Body of pancreas (tissue), 4 donors: ENCODE measurements at regions not wholly inside any gene's neighbourhood (a gene's known extent, or its start where the extent isn't known, plus 50 kb on each side); places are given as distances from the start of the nearest gene placed in this dataset.

Source experiments
- ATAC-seq: fragments of 150-250 bp; one replicate; pipeline ENCODE4 v1.9.1; 2016
- DNase-seq, 4 donors: peaks; one replicate each; pipeline ENCODE4 v3.0.0-alpha.2; 2019
- H3K27ac ChIP-seq, 4 donors: fragments of 200-600 bp; sonication (generic); 1 replicate in 3 of 4; 2 replicates in 1 of 4; pipeline versions ENCODE4 v1.5.1 to v1.6.1; 2016 to 2019; ENCODE audit warnings: mild to moderate bottlenecking in 1 of 4, mixed read lengths in 1 of 4, moderate library complexity in 1 of 4
- H3K27me3 ChIP-seq, 2 donors: fragments of 200-600 bp; sonication (generic); one replicate each; pipeline ENCODE4 v1.6.0; 2016; ENCODE audit warnings: mild to moderate bottlenecking in 1 of 2
- H3K36me3 ChIP-seq, 2 donors: fragments of 200-600 bp; sonication (generic); replicated peaks in 1 of 2; 2 replicates each; pipeline ENCODE4 v1.5.1; 2016; ENCODE audit warnings: low read depth in 2 of 2; ENCODE audit not compliant: insufficient read depth in 1 of 2
- H3K4me1 ChIP-seq: fragments of 200-600 bp; sonication (generic); one replicate; pipeline ENCODE4 v1.6.0; 2016
- H3K4me3 ChIP-seq, 2 donors: fragments of 200-600 bp; sonication (generic); 1 replicate in 1 of 2; 2 replicates in 1 of 2; pipeline ENCODE4 v1.5.1; 2016 to 2019
- H3K9me3 ChIP-seq, 3 donors: fragments of 200-600 bp; sonication (generic); 1 replicate in 2 of 3; 2 replicates in 1 of 3; pipeline ENCODE4 v1.5.1; 2016
- POLR2A ChIP-seq, 3 donors: fragments of 450-650 bp; IDR thresholded peaks; one replicate each; pipeline ENCODE4 v1.6.1; 2016; ENCODE audit warnings: antibody characterized with exemption in 3 of 3, mild to moderate bottlenecking in 2 of 3
- WGBS, 2 donors: methylation state at CpG; one replicate each; pipeline ENCODE4 v1.1.5; 2017; 5-methylcytosine and 5-hydroxymethylcytosine counted together
- intact Hi-C: fragments of 100-400 bp; cut with DNase I; formaldehyde crosslinking; loops from one replicate; pipeline ENCODE4 v1.15.1; 2023
- TF ChIP-seq, protein P1 (sequence below), 7 experiments: fragments of 450-650 bp in 4 of 7; fragments of 200-600 bp in 3 of 7; sonication (generic) in 3 of 7; IDR thresholded peaks; one replicate each; pipeline ENCODE4 v1.5.1; 2016 to 2019; ENCODE audit warnings: antibody characterized with exemption in 7 of 7

DNA sequence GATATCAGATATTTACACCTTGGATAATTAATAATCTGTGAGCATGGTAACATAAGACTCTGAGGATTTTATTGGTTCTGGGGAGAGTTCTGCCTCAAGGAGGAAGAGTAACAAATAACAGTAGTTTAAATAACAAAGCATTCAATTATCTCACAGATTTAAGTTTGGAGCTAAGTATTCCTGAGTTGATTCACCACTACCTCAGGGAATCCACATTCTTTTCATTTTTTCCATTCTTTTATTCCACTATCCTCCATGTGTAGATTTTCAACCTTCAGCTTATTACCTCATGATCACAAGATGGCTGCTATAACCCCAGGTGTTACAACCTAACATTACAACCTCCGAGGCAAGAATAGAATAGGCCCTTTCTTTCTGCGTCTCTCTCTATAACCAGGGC lies 252.2 kb upstream of the TOX3 start:
- no peak overlapping the region for H3K27ac ChIP-seq
- intact Hi-C loops, result no loop called here
- no peak for DNase-seq
- no peak for ATAC-seq
- WGBS, 2 donors, result 80 to 84% methylated on average over 2 of the region's 2 CpGs
- no peaks in the 10 kb centered on the region for H3K4me1 ChIP-seq
- H3K9me3 ChIP-seq, result no peaks in the 10 kb centered on the region
- H3K36me3 ChIP-seq, result no peaks in the 10 kb centered on the region
- H3K4me3 ChIP-seq, result no peak overlapping the region
- TF ChIP-seq, protein P1, sequence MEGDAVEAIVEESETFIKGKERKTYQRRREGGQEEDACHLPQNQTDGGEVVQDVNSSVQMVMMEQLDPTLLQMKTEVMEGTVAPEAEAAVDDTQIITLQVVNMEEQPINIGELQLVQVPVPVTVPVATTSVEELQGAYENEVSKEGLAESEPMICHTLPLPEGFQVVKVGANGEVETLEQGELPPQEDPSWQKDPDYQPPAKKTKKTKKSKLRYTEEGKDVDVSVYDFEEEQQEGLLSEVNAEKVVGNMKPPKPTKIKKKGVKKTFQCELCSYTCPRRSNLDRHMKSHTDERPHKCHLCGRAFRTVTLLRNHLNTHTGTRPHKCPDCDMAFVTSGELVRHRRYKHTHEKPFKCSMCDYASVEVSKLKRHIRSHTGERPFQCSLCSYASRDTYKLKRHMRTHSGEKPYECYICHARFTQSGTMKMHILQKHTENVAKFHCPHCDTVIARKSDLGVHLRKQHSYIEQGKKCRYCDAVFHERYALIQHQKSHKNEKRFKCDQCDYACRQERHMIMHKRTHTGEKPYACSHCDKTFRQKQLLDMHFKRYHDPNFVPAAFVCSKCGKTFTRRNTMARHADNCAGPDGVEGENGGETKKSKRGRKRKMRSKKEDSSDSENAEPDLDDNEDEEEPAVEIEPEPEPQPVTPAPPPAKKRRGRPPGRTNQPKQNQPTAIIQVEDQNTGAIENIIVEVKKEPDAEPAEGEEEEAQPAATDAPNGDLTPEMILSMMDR (IDR thresholded peaks at IDR 0.05), result no peak
- TF ChIP-seq POLR2A (IDR thresholded peaks at IDR 0.05), result no peak
- H3K27me3 ChIP-seq, result no peaks in the 10 kb centered on the region

DNA sequence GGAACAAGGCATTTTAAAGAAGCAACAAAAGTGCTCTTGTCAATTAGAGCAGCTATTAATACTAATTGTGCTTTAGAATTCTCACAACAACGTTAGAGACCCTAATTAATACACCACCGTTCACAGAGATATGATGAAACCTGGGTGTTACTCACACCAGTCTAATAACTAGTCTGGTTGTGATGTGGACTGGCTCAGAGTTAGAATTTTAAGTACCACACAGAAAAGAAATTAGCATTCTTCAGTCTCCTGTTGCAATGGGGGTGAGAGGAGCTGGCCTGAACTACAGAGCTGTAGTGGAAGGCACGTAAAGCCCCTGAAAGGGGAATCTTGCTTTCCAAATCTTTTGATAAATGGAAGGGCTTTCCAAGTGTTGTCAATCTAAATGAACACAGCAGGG lies 240.8 kb upstream of the TOX3 start:
- intact Hi-C loops, result no loop called here
- no peak overlapping the region for H3K4me3 ChIP-seq

GRCh38 chr16:52786091-52786490 lies 239.1 kb upstream of the TOX3 start:
- DNase-seq (no peak), ATAC-seq (no peak)
- Histone ChIP-seq H3K27ac (no peak overlapping the region), H3K36me3 (no peaks in the 10 kb centered on the region), H3K9me3 (no peaks in the 10 kb centered on the region), H3K27me3 (no peaks in the 10 kb centered on the region), H3K4me3 (no peak overlapping the region), H3K4me1 (no peaks in the 10 kb centered on the region)
- WGBS, 2 donors, result 66 to 84% methylated on average over 3 of the region's 3 CpGs
- intact Hi-C loops, result no loop called here
- TF ChIP-seq, protein P1 (IDR thresholded peaks at IDR 0.05), result no peak
- TF ChIP-seq POLR2A (IDR thresholded peaks at IDR 0.05), result no peak

More for the DNA sequence above, 240.8 kb upstream of the TOX3 start:
- no peaks in the 10 kb centered on the region for H3K36me3 ChIP-seq
- no peak for DNase-seq
- H3K27ac ChIP-seq, result no peak overlapping the region
- 40 to 43% methylated on average over 3 of the region's 3 CpGs for WGBS, 2 donors
- H3K9me3 ChIP-seq, result no peaks in the 10 kb centered on the region
- ATAC-seq, result no peak
- TF ChIP-seq, protein P1 (IDR thresholded peaks at IDR 0.05), result no peak
- TF ChIP-seq POLR2A (IDR thresholded peaks at IDR 0.05), result no peak
- H3K4me1 ChIP-seq, result no peaks in the 10 kb centered on the region
- no peaks in the 10 kb centered on the region for H3K27me3 ChIP-seq

DNA sequence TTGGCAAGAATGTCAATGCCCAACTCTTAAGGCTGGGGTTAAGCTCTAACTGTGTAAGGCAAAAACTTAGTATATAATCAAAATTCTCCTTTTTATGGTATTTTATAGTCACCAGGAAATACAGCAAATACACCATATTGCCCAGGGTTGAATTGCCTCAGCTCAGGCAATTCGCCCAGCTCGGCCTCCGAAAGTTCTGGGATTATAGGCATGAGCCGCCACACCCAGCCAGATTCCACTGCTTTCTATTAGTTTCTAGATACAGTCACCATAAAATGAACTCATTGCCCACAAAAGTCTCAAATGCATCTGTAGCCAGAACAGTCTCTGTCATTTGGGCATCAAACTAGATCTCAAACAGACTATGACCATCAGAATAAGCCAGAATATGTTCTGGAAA lies 238.7 kb upstream of the TOX3 start:
- ATAC-seq (no peak), DNase-seq (no peak)
- Histone ChIP-seq H3K9me3 (no peaks in the 10 kb centered on the region), H3K27me3 (no peaks in the 10 kb centered on the region), H3K4me1 (no peaks in the 10 kb centered on the region), H3K4me3 (no peak overlapping the region), H3K27ac (no peak overlapping the region), H3K36me3 (no peaks in the 10 kb centered on the region)
- WGBS, 2 donors, result 95 to 98% methylated on average over 4 of the region's 4 CpGs
- no peak for TF ChIP-seq POLR2A (IDR thresholded peaks at IDR 0.05)
- TF ChIP-seq, protein P1 (IDR thresholded peaks at IDR 0.05), result no peak
- intact Hi-C loops, result no loop called here

DNA sequence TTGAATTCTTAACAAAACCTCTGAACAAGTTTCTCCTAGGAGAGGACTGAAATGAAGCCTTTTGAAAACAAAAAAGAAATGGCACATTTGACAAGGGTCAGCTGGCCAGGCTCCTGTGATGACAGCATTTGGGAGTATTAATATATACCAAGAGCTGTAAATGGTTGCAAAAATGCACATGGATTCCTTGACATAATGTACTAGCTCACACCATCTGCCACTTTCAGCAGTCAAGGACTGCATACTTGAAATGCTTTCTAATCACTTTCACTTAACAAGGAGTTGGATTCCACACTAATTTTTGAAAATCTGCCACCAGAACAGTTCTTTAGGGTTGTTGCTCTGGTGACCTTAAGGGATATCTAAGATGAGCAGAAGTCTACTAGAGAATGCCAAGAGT lies 236.7 kb upstream of the TOX3 start:
- Histone ChIP-seq H3K27me3 (no peaks in the 10 kb centered on the region), H3K4me1 (no peaks in the 10 kb centered on the region), H3K36me3 (no peaks in the 10 kb centered on the region), H3K27ac (no peak overlapping the region), H3K9me3 (no peaks in the 10 kb centered on the region), H3K4me3 (no peak overlapping the region)
- DNase-seq (no peak), ATAC-seq (no peak)
- TF ChIP-seq, protein P1 (IDR thresholded peaks at IDR 0.05), result no peak
- TF ChIP-seq POLR2A (IDR thresholded peaks at IDR 0.05), result no peak
- intact Hi-C loops, result no loop called here
